GM21786 (cell line): ENCODE measurements at regions not wholly inside any gene's neighbourhood (a gene's known extent, or its start where the extent isn't known, plus 50 kb on each side); places are given as distances from the start of the nearest gene placed in this dataset.

Source experiments
- ATAC-seq: cut with Tn5 transposase; IDR thresholded peaks from one replicate; pipeline ENCODE4 v1.9.1; 2021; ENCODE audit not compliant: unreplicated experiment

DNA sequence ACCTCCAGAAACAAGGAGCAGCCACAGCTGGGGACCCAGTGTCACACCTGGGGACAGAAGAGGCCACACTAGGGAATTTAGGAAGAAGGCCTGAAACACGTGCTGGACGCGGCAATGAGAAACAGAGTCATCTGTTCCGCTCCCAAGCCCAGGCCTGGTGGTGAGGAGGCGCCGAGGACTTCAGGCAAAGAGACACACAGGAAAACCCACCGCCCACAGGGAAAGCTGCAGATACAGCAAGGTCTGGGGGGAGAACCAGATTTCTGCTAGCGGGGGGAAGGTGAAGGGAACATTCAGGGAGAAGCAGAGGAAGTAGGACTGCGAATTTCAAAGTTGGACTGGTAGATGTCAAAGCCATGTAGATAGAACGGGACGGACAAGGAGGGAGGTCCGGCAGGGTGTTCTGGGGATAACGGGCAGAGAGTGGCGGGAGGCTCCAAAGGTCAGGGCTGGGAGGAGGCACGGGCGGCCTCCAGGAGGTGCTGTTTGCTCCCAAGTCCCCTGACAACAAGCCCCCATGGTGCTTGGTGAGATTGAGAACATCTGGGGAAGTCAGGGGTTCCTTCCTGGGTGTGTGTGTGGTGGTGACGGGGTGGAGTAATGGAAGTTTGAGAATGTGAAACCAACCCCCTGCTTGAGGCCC lies 351.7 kb upstream of the MYT1L start:
- no peak for ATAC-seq

DNA sequence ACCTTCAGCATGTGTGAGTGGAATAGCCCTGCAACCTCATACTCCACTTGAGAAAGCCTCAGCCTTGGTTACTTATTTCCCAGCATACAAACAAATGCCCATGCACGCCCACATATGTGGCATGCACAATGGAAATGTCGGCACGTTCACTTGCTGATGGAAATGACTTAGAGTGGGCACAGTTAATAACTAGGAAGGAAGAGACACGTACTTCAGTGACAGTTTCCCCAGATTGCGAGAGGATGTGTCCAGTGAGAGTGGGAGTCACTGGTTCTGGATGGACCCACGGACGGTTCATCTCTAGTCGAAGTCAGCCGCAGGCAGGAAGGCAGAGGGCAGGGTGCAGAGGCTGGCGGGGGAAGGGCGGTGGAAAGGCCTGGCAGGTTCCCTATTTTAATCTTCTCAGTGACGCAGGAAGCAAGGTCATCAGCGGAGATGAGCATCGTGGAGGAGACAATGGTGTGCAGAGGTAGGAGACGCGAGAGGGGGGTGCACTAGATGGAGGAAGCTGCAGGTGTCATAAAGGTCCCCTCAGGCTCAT lies 350.7 kb upstream of the MYT1L start:
- no peak for ATAC-seq

DNA sequence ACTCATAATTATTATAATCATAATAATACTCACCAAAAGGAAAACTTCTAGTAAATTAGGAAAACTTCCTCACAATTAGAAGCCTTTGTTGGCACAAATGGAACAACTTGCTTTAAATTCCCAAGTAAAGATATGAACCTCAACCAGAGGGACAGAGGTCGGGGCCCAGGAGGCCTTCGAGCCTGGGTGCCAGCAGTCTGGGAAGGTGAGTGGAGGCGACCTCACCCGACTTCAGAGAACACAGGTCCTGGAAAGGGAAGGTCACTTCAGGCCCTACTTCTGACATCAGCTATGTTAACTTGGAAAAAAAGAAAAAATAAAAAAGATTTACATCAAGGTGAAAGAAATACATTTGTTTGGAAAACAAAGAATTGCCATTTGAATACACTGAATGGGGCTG lies 350.0 kb upstream of the MYT1L start:
- no peak for ATAC-seq

DNA sequence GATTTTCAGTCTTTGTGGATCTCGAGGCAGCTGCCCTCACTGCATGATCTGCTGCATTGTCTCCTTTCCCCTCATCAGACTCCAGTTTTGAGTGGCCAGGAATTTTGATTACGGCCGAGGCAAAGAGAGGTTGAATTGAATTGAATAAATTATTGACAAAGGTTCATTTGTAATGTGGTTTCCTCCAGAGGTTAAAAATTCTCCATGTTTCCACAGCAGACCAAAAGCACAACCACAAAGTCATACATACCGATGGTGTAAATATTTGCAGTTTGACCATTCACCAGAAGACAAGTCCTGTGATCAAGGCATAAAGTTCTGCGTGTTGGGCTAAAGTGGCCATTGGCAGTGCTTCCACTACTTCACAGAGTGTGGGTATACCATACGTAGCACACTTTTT lies 343.8 kb upstream of the MYT1L start:
- ATAC-seq: no peak

DNA sequence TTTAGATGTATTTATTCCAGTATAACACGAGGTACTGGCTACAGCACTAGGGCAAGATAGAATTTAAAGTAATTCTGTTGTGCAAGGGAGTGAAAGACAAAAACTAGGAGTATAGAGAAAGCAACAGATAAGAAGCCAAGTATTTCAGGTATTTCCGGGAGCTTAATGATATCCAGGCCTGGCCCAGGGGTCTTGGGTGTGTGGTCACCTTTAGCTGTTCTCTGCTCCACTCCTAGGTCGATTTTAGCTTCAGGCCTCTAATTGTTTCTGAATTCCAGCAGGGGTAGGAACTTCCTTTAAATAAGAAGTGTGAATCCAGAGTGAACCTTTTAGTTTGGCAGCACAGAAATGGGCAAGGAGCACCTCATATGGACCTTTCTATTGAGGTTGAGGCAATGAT lies 342.3 kb upstream of the MYT1L start:
- ATAC-seq: no peak

DNA sequence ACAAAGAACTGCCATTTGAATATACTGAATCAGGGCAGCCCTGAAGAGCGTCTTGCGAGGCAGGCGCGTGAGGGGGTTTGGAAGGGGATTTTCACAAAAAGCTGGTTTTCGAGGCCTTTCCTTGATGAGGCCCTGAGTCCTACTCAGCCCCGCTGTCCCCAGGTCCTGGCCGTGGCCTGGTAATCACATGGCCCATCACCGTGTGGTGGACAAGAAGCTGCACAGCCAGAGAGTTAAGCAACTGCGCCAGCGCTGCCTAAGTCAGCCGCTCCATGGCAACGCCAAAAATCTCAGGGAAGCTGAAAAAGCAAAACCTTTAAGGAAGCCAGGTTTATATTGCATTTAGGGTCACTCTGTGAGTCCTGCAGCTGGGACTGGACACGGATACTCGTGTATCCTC lies 341.2 kb upstream of the MYT1L start:
- ATAC-seq: no peak

DNA sequence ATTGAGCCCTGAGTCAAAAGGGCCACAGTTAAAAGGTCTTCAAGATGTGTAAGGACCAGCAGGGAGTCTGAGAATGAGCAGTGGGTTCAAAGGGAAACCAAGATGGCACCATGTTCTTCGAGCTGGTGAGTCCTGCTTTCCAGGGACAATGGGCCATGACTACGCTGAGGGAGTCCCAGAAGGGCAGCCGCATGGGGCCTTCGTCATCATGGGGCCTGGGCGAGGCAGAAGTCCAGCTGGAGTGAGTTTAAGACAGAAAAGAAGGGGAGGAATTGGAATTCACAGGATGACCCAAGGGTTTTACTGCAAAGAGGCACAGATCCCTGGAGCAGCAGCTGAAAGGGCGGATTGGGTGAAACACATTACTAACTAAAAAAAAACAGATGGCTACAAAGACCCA lies 340.8 kb upstream of the MYT1L start:
- ATAC-seq: no peak

DNA sequence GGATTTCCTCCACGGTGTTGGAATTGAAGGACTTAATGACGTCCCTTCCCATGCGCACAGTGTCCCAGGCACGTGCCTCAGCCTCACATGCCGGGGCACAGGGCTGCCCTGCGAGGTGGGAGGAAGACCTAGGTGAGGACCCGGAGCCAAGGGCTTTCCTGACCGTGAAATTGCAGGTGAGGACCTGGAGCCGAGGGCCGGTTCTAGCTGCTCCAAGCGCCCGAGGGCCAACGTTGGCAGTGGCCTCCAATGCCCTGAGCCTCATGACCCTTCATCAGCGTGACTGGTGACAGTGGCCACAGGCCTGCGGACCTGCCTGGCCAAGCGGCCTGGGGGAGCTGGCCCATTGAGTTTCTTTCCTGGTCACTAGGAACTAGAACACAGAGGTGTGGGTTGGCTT lies 338.2 kb upstream of the MYT1L start:
- ATAC-seq: no peak

DNA sequence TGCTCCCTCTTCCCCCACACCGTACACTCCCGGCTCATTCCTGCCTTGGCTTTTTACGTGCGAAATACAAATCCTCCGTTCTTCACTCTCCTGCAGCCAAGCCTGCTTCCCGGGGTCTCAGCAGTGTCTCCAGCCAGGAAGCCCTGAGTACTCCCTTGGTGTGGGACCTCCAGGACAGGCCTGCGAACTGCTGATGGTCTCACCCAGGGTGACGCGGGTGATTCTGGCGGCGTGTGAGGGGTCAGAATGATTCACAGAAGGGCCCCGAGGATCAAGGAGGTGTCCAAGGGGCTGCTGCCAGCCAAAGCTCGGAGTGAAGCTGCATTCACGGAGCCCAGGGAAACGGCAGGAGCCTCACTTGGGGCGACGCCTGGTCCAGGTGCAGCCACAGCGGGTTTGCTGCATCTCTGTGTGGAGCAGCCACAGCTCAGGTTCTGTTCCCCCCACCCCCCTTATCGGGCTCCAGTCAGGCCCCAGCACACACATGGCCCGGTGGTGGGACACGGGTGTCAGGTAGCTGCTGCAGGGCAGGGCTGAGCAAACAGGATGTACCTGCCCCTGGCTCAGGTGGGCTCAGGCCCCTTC lies 337.7 kb upstream of the MYT1L start:
- ATAC-seq: no peak

DNA sequence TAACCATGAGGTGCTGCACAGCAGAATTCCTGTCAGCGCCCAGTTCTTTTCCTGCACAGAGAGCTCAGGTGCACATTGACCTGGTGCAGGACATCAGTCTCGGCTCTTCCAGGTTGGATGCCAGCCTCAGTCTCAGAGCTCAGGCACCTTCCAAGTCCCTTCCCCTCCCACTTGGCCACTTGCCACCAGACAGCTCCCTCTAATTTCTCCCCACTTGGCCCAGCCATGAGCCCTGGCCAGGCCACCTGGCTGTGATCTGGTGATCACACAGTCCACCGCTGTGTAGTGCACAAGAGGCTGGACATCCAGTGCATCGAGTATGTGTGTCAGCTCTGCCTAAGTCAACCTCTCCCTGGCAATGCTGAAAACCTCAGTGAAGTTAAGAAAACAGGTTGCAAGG lies 336.6 kb upstream of the MYT1L start:
- ATAC-seq: no peak

DNA sequence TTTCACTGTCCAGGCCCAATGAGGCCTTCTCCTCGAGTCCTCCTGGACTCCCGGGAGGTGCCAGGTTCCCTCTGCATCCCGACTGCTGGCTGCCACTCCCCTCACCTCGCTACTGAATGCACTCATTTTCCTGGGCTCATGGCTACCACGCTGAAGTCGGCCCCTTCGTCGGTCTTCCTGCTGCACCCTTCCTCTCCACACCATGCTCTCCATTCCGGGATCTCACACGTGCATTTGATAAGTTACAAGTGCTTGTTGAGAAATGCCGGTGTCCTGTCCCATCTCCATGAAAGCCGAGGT lies 334.7 kb upstream of the MYT1L start:
- ATAC-seq: no peak

DNA sequence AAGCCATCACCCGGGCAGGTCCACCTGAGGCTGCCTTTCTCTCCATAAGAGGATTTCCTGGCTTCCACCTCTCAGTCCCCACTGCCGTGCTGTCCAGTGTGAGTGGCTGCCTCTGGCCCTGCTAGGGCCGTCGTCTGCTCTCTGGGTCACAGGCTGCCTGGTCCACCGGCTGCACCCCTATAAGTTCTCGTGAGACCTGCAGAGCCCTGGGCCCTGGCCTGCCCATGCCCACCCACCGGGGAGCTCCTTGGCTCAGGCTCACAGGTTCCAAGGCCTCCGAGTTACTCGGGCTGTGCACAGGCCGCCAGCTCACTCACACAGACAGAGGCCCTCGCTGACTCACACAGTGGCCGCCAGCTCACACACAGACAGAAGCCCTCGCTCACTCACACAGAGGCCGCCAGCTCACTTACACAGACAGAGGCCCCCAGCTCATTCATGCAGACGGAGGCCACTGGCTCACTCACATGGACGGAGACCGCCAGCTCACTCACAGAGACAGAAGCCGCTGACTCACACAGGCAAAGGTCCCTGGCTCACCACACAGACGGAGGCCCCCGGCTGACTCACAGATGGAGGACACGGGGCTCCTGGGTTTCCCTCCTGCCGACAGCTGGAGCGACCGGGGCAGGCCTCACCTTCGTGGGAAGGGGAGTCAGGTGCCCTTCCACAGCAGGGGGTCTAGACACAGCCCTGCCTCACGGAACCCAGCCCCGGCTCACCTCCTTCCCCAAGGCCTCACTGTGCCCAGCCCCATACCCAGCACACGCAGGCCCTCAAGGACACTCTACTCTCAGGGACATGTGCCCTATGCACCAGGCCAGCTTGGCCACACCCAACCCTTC lies 334.1 kb upstream of the MYT1L start:
- ATAC-seq: no peak

DNA sequence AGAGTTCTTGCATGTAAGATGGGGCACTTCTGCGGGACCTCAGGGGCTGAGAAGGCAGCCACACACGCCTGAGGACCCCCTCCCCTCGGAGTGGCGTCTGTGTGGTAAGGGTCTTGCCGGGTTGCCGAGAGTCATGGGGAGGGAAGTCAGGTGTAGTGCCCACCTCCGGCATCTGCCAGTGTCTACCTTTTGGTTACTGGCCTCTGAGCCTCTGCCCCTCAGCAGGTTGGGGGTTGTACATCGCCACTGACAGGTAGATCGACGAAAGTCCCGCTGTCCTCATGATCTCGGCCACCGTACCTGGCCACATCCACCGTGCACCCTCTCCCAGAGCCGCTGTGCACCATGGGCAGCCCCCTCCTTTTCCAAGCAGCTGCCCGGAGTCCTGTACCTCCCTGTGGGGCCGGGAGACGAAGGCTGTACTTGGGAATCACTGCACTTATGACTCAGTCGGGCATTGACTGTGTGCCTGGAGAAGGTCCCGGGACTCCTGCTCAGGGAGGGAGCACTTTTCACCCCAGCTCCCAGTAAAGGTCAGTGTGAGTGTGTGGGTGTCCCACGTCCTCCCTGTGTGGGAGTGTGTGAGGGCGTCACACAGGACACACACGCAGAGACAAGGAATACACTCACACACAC lies 332.4 kb upstream of the MYT1L start:
- no peak for ATAC-seq

DNA sequence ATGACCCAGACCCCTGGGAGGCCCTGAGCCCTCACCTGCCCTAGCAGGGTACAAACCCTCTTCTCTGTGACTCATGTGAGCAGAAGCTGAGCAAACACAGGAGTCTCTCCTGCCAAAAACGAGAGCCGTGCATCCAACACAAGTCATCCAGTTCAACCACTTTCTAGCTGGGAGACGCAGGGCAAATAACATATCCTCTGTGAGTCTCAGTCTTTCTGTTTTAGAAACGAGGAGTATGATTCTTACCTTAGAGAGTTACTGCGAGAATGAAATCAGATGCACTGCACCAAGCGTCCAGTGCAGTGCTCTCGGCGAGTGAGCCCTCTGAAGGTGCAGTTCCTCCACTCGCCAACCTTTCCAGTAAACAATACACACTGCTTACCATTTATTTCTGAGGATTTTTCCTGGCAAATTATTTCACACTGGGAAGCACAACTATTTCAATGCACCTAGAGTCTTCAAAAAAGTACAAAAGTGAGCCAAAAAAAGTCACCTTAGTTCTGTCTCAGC lies 331.8 kb upstream of the MYT1L start:
- no peak for ATAC-seq

DNA sequence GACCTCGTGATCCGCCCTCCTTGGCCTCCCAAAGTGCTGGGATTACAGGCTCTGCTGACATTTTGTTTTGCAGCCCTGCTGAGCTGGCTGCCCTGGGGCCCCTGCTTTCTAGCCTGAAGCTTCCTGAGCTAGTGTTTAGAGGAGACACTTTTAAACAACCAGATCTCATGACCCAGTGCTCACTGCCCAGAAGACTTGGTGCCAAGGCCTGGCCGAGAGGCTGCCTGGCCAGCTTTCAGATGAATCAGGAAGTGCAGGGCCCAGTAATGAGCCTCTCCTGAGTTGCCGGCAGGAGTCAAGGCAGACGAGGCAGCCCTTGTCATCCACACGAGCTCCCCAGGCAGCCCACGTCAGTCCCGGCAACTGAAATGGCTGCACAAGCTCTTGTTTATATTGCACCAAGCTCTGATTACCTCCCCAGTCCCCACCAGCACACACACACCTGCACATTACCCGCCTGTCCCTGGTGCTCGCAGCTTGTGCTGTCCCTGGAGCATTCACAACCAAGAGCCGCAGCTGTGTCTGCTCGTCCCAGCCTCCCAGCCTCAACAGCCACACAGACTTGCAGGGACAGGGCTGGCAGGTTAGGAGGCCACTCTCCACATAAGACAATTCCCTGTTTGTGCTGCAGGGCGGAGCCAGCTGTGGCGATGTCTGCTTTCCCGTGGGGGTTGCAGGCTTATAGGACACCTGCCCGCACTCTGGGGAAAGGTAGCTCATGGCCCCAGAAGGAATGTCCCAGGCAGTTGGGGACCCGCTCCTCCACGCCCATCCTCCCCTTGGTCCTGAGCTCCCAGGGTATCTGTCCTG lies 331.2 kb upstream of the MYT1L start:
- ATAC-seq: no peak

DNA sequence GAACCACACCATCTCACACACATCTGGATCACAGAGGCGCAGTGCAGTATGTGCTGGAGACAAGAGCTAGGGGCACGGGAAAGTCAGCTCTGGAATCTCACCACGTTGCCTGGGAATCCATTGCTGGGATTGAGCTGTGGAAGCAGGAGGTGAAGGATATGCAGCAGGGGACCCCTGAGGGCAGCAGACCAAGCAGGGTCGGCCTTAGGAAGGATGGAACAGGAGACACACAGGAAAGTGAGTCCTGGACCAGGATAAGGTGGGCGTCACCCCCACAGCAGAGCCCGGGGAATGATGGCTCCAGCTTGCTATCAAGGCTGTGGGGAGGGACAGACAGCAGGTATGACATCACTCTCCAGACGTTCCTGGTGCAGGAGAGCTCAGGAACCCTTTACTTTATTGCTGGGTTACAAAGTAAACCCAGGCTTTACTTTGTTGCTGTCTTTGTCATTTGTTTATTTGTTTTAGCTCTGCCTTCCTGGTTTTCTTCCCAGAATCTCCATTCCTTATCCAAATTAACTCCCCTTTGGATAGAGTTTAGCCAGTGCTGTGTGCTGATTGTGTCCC lies 329.8 kb upstream of the MYT1L start:
- no peak for ATAC-seq

DNA sequence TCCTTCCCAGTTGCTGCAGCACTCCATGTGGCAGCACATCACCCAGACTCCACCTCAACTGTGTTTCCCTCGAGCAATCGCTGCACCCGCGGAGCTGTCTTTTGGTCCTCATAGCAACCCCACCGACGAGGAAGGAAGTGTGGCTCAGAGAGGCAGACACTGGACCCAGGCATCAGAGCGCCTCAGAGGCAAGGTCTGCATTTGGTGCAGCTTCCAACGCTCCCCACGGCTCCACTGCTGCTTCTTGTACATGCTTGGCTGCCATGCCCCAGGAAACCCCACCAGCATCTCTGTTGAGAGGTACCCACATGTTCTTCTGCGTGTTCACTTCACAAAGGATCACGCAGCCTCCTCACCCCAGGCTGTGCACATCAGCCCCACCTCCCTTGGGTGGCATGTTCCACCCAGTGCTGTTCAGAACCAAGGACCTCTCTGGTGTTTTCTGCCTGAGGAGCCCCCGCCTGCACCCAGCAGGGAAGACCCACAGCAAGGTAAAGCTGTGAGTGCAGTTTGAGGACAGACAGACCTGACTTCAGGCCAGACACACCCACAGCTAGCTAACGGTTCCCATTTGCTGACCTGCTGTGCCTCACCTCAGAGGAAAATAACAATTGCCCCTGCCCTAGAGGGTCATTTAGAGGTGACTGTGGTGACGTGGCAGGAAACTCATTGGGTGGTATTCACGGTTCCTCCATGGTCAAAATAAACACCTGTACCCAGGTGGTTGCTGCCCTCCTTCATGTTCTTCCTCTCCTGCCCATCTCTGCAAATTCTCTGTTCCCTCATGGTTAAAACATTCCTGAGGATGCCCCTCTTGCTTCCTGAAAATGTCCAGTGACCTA lies 326.3 kb upstream of the MYT1L start:
- no peak for ATAC-seq

DNA sequence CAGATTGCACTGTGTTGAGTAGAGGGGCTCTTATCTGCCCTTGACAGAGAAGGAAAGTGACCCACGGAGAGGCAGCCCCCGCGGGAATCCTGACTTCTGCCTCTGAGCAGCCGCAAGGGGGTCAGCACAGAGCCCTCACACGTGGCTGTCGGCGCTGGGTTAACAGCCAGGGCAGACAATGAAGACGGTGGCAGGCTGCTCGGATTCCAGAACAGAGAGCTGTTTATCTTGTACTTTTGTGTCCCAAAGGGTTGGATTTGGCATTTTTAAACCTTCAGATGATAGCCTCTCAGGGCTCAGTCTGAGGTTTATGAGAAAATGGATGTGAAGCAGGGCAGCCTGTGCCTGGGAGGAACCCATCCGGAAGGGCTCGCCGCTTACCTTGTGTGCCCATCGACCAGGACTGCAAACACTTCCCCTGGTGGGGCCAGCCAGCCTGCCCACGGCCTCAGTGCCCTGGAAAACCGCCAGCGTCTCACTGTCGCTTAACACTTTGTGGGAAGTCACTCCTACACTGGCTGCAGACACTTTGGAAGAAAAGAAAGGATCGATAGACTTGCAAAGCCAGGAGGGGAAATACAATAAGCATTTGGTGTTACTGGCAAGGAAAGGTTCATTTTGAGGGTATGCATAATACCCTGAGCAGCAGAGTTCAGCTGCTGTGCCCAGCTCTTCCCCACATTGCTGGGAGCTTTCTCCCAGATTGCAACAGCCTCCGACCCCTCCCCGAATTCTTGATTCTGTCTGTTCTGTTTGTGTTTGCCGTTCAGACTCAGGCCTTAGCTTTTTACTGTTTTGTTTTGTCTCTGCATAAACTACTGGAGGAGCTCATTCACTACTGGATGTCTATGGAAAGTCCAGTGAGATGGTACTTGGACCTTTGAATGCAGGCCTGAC lies 325.3 kb upstream of the MYT1L start:
- no peak for ATAC-seq
